OCI-LY3 (cell line): ENCODE measurements at regions not wholly inside any gene's neighbourhood (a gene's known extent, or its start where the extent isn't known, plus 50 kb on each side); places are given as distances from the start of the nearest gene placed in this dataset.

ENCODE experiments used
- H2AFZ ChIP-seq: fragments of 200-600, 300-600 bp; shearing (Covaris generic); 2 replicates; pipeline ENCODE4 v1.6.0; 2014; ENCODE audit warnings: antibody characterized with exemption, low read depth, low read length
- H3K27ac ChIP-seq: fragments of 200-600, 300-600 bp; sonication (generic); 2 replicates; pipeline ENCODE4 v1.5.1; 2014; ENCODE audit warnings: mild to moderate bottlenecking, low read length, moderate library complexity, mixed read lengths
- H3K27me3 ChIP-seq: fragments of 200-600, 300-600 bp; sonication (generic); 2 replicates; pipeline ENCODE4 v1.6.1; 2014; ENCODE audit warnings: low read depth, low read length, mixed read lengths
- H3K36me3 ChIP-seq: fragments of 200-600, 300-600 bp; sonication (generic); replicated peaks from 2 replicates; pipeline ENCODE3; 2014; ENCODE audit warnings: low read depth, low read length, mixed read lengths
- H3K4me1 ChIP-seq: fragments of 300-600, 200-600 bp; sonication (generic); 2 replicates; pipeline ENCODE4 v1.6.1; 2014; ENCODE audit warnings: low read length, mixed read lengths
- H3K4me2 ChIP-seq: fragments of 200-600, 300-600 bp; sonication (generic); 2 replicates; pipeline ENCODE4 v1.6.1; 2014; ENCODE audit warnings: low read length, mixed read lengths
- H3K4me3 ChIP-seq: fragments of 300-600, 200-600 bp; sonication (generic); 2 replicates; pipeline ENCODE4 v1.5.1; 2014; ENCODE audit warnings: antibody characterized with exemption, mild to moderate bottlenecking, low read length, moderate library complexity
- H3K79me2 ChIP-seq: fragments of 300-600, 200-600 bp; shearing (Covaris generic); 2 replicates; pipeline ENCODE4 v1.6.1; 2014; ENCODE audit warnings: mild to moderate bottlenecking, low read length, mixed read lengths
- H3K9ac ChIP-seq: fragments of 300-600, 200-600 bp; shearing (Covaris generic); 2 replicates; pipeline ENCODE4 v1.6.0; 2014; ENCODE audit warnings: mild to moderate bottlenecking, low read length, moderate library complexity
- H3K9me3 ChIP-seq: fragments of 200-600, 300-600 bp; shearing (Covaris generic); 2 replicates; pipeline ENCODE4 v1.6.1; 2014; ENCODE audit warnings: low read length, mixed read lengths; ENCODE audit not compliant: insufficient read depth
- H4K20me1 ChIP-seq: fragments of 200-600, 300-600 bp; sonication (generic); 2 replicates; pipeline ENCODE4 v1.6.1; 2016; ENCODE audit warnings: low read length, mixed read lengths; ENCODE audit not compliant: insufficient read depth
- EZH2phosphoT487 ChIP-seq: fragments of 200-600 bp; shearing (Covaris generic); IDR thresholded peaks from 2 replicates; pipeline ENCODE4 v1.6.1; 2018; ENCODE audit warnings: antibody characterized with exemption, mixed run types, low read depth
- TF ChIP-seq, protein P1 (sequence below): fragments of 200-600, 300-600 bp; sonication (generic); IDR thresholded peaks from 2 replicates; pipeline ENCODE4 v1.5.1; 2014; ENCODE audit warnings: antibody characterized with exemption, low read length, low read depth

GRCh38 chr16:82412770-82413169 lies 214.0 kb upstream of the CDH13 start:
- Histone ChIP-seq H3K9me3 (no peaks in the 10 kb centered on the region), H4K20me1 (no peaks in the 10 kb centered on the region), H3K4me3 (no peak overlapping the region), H3K27me3 (peaks cover 11% of the 10 kb centered on the region; the same call in 1 of the 2 replicates), H3K27ac (no peak overlapping the region), H3K4me1 (no peaks in the 10 kb centered on the region), H3K79me2 (no peaks in the 10 kb centered on the region), H3K9ac (no peak overlapping the region), H3K36me3 (no peaks in the 10 kb centered on the region), H3K4me2 (no peak overlapping the region), H2AFZ (no peak overlapping the region)
- TF ChIP-seq EZH2phosphoT487, result no peak
- TF ChIP-seq, protein P1, sequence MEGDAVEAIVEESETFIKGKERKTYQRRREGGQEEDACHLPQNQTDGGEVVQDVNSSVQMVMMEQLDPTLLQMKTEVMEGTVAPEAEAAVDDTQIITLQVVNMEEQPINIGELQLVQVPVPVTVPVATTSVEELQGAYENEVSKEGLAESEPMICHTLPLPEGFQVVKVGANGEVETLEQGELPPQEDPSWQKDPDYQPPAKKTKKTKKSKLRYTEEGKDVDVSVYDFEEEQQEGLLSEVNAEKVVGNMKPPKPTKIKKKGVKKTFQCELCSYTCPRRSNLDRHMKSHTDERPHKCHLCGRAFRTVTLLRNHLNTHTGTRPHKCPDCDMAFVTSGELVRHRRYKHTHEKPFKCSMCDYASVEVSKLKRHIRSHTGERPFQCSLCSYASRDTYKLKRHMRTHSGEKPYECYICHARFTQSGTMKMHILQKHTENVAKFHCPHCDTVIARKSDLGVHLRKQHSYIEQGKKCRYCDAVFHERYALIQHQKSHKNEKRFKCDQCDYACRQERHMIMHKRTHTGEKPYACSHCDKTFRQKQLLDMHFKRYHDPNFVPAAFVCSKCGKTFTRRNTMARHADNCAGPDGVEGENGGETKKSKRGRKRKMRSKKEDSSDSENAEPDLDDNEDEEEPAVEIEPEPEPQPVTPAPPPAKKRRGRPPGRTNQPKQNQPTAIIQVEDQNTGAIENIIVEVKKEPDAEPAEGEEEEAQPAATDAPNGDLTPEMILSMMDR, result no peak

DNA sequence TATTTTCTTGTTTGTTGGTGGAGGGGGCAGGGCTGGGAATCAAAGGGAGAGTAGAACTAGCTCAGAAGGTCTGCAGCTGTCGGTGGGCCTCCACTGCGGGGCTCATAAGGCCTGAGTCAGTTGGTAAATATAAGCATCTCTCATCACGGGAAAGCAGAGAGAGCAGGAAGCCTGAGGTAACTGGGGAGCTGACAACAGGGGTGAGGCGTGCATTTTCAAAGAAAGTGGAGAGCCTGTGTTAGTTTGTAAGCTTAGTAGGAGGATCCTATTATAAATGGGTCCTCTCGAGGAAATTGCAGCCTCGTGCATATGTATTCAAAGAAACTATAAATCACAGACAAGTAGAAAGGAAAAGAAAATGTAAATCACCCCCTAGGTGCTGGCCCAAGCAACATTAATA lies 221.0 kb upstream of the CDH13 start:
- no peaks in the 10 kb centered on the region for H3K79me2 ChIP-seq
- H4K20me1 ChIP-seq, result no peaks in the 10 kb centered on the region
- H3K4me2 ChIP-seq, result no peak overlapping the region
- H3K9ac ChIP-seq, result no peak overlapping the region
- H3K27ac ChIP-seq, result no peak overlapping the region
- no peaks in the 10 kb centered on the region for H3K4me1 ChIP-seq
- no peaks in the 10 kb centered on the region for H3K9me3 ChIP-seq
- no peaks in the 10 kb centered on the region for H3K36me3 ChIP-seq
- no peak overlapping the region for H2AFZ ChIP-seq
- TF ChIP-seq, protein P1, result no peak
- TF ChIP-seq EZH2phosphoT487, result no peak
- H3K27me3 ChIP-seq, result 0 out of 2 replicates have a peak, but pooled peaks cover 7% of the 10 kb centered on the region
- H3K4me3 ChIP-seq, result no peak overlapping the region

DNA sequence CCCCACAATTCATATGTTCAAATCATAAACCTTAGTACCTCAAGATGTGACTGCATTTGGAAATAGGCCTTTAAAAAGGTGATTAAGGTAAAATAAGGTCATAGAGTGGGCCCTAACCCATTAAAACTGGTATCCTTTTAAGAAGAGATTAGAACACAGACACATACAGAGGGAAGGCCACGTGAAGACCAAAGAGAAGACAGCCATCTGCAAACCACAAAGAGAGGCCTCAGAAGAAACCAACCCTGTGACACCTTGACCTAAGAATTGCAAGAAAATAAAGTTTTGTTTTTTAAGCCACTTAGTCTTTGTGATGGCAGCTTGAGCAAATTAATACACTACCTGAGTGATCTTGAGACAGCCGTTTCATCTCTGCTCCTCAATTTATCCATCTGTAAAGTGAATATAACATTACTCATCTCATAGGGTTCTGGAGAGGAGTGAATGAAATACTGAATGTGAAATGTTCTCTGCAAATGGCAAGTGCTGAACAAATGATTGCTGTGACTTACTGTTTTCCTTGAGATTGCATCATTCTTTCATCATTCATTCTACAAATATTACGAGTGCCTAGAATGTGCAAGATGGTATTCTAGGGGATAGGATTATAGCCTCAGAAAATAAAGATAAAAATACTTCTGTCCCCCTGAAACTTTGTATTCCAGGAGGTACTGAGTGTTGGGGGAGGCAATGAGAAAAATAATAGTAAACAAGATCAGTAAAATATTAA lies 222.0 kb upstream of the CDH13 start:
- Histone ChIP-seq H3K27me3 (peaks cover 7% of the 10 kb centered on the region; the same call in 1 of the 2 replicates), H3K9ac (no peak overlapping the region), H3K9me3 (no peaks in the 10 kb centered on the region), H3K4me3 (no peak overlapping the region), H3K36me3 (no peaks in the 10 kb centered on the region), H3K79me2 (no peaks in the 10 kb centered on the region), H3K27ac (no peak overlapping the region), H2AFZ (no peak overlapping the region), H3K4me1 (no peaks in the 10 kb centered on the region), H3K4me2 (no peak overlapping the region), H4K20me1 (no peaks in the 10 kb centered on the region)
- TF ChIP-seq, protein P1, result no peak
- no peak for TF ChIP-seq EZH2phosphoT487

GRCh38 chr16:82402665-82403218 lies 224.0 kb upstream of the CDH13 start:
- no peak overlapping the region for H3K9ac ChIP-seq
- H3K79me2 ChIP-seq, result no peaks in the 10 kb centered on the region
- no peak overlapping the region for H3K4me3 ChIP-seq
- H4K20me1 ChIP-seq, result no peaks in the 10 kb centered on the region
- peaks cover 5% of the 10 kb centered on the region; the same call in 1 of the 2 replicates for H3K27me3 ChIP-seq
- no peak overlapping the region for H2AFZ ChIP-seq
- no peaks in the 10 kb centered on the region for H3K36me3 ChIP-seq
- H3K4me2 ChIP-seq, result no peak overlapping the region
- no peaks in the 10 kb centered on the region for H3K4me1 ChIP-seq
- H3K27ac ChIP-seq, result no peak overlapping the region
- H3K9me3 ChIP-seq, result no peaks in the 10 kb centered on the region
- TF ChIP-seq, protein P1, result no peak
- TF ChIP-seq EZH2phosphoT487, result no peak
